GM18858 (cell line): ENCODE measurements at regions not wholly inside any gene's neighbourhood (a gene's known extent, or its start where the extent isn't known, plus 50 kb on each side); places are given as distances from the start of the nearest gene placed in this dataset.
"Not testable (repeated sequence)": the region's sequence is repeated elsewhere in the genome, so short reads cannot be mapped to it uniquely, and the experiment has no call there.

Experiments used
- ATAC-seq: cut with Tn5 transposase; IDR thresholded peaks from one replicate; pipeline ENCODE4 v1.9.1; 2021; ENCODE audit not compliant: unreplicated experiment

DNA sequence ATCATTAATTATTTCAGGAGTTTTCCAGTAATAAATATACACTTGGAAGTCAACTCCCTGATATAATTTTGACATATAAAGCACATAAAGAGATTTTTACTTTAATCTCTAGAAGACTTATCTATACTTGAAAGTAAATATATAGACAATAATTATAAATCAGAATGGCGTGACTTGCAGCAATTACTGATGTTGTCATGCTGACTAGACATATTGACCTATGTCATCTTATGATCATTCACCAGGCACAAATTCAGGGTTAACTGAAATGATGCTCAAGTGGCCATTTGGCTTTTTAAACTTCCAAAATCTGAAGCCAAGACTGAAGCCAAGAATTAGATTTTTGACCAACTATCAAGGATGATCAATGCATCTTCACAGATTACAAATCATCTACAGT lies 192.2 kb downstream of the MCHR2 start:
- no peak for ATAC-seq

DNA sequence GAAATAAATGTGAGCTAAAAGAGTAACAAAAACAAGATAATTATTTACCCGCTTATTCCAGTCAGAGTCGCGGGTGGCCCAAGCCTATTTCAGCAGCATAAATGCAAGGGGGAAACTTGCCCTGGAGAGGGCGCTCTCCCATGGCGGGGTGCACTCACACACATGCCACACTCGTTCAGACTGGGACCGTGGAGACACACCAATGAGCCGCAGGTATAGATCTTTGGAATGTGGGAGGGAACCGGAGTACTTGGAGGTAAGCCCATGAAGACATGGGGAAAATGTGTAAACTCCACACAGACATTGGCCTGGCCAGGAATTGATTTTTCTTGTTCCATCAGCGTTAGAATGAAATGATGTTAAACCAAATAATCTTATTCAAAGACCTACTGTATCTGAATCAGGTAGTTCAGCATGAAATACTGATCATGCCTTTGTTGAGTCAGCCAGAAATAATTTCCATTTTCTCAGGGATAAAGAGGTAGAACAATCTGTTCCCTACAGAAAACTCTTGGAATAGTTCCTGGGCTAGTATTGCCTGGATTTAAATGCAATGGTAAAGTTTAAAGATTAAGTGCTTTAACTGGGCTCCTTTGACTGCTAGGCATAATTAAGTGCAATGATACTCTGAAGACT lies 191.5 kb downstream of the MCHR2 start:
- ATAC-seq = no peak

GRCh38 chr6:99808992-99809391 lies 185.0 kb downstream of the MCHR2 start:
- ATAC-seq = no peak

DNA sequence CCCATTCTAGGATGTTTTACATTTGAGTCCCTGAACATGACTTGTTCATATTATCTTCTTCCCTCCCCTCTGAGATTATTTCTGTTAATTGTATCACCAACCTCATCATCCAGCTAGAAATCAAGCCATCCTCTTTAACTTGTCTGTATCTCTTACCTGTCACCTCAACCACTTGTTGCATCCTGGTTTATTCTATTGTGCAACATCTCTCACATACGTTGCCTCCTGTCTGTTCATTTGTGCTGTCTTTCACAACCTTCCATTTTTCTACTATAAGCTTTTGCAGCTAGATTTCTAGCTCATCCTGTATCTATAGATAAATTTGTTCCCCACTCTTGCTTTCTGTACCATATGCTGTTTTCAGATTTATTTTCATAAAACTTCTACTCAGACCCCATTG lies 183.7 kb downstream of the MCHR2 start:
- ATAC-seq = no peak

- ATAC-seq = no peak
Observed at GRCh38 chr6:99810942-99811620, 182.9 kb downstream of the MCHR2 start.

- no peak for ATAC-seq
Observed at GRCh38 chr6:99811636-99812035, 182.4 kb downstream of the MCHR2 start.

GRCh38 chr6:99813565-99813964 lies 180.5 kb downstream of the MCHR2 start:
- ATAC-seq = no peak

GRCh38 chr6:99814230-99814928 lies 179.6 kb downstream of the MCHR2 start:
- no peak for ATAC-seq

- ATAC-seq = no peak
Observed at GRCh38 chr6:99816795-99817194, 177.2 kb downstream of the MCHR2 start.

GRCh38 chr6:99818161-99818560 lies 175.9 kb downstream of the MCHR2 start:
- ATAC-seq = no peak

GRCh38 chr6:99819853-99820252 lies 174.2 kb downstream of the MCHR2 start:
- no peak for ATAC-seq

GRCh38 chr6:99821164-99821563 lies 172.9 kb downstream of the MCHR2 start:
- no peak for ATAC-seq

GRCh38 chr6:99822741-99823512 lies 171.1 kb downstream of the MCHR2 start:
- ATAC-seq = peak; percentile 76

GRCh38 chr6:99823513-99824235 lies 170.3 kb downstream of the MCHR2 start:
- not testable (repeated sequence) for ATAC-seq

- no peak for ATAC-seq
Observed at GRCh38 chr6:99833034-99833433, 161.0 kb downstream of the MCHR2 start.

DNA sequence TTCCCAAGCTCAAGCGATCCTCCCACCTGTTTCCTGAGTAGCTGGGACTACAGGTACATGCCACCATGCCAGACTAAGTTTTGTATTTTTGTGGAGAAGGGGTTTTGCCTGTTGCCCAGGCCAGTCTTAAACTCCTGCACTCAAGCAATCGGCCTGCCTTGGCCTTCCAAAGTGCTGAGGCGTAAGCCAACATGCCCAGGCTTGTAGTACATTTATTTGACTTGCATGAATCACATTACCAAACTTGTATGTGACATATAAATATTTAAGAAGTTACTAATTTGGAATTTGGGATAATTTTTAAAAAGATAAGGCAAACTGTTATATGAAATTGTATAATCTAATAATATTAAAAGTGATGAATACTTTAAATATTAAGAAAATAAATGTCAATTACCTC lies 157.6 kb downstream of the MCHR2 start:
- no peak for ATAC-seq

- no peak for ATAC-seq
Observed at GRCh38 chr6:99838607-99839006, 155.4 kb downstream of the MCHR2 start.

GRCh38 chr6:99841297-99841696 lies 152.7 kb downstream of the MCHR2 start:
- no peak for ATAC-seq

GRCh38 chr6:99846006-99846405 lies 148.0 kb downstream of the MCHR2 start:
- ATAC-seq = no peak

DNA sequence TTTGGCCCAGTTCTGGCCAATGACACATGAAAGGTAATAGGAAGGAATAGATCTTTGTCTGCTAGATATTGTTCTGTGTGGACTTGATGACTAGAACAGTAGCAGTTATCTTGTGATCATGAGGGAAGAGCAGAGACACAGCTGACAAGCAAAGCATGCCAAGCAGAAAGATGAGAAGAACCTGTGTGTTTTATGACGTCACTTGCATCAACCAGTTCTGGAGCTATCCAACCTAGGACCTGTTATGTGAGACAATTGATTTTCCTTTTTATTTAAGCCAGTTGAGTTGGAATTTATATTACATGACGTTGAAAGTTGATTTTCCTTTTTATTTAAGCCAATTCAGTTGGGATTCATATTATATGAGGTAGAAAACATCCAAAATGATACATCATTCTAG lies 143.2 kb downstream of the MCHR2 start:
- no peak for ATAC-seq

GRCh38 chr6:99852031-99852430 lies 142.0 kb downstream of the MCHR2 start:
- ATAC-seq = no peak
